HEK293T (cell line): ENCODE measurements at regions not wholly inside any gene's neighbourhood (a gene's known extent, or its start where the extent isn't known, plus 50 kb on each side); places are given as distances from the start of the nearest gene placed in this dataset.

ENCODE experiments used
- BHLHE40 ChIP-seq: fragments of 450-650 bp; IDR thresholded peaks from 2 replicates; pipeline ENCODE4 v1.6.1; 2016; ENCODE audit warnings: mild to moderate bottlenecking, moderate library complexity, borderline replicate concordance
- ELF4 ChIP-seq: fragments of 450-650 bp; IDR thresholded peaks from 2 replicates; pipeline ENCODE4 v1.6.1; 2017; ENCODE audit warnings: antibody characterized with exemption
- FOXA1 ChIP-seq: fragments of 450-650 bp; IDR thresholded peaks from 2 replicates; pipeline ENCODE4 v1.6.1; 2016; ENCODE audit warnings: mild to moderate bottlenecking
- FOXM1 ChIP-seq: fragments of 450-650 bp; IDR thresholded peaks from 2 replicates; pipeline ENCODE4 v1.6.1; 2017; ENCODE audit warnings: mild to moderate bottlenecking, borderline replicate concordance
- HDGF ChIP-seq: fragments of 450-650 bp; IDR thresholded peaks from 2 replicates; pipeline ENCODE4 v1.6.1; 2017; ENCODE audit warnings: antibody characterized with exemption, borderline replicate concordance
- PKNOX1 ChIP-seq: fragments of 450-650 bp; IDR thresholded peaks from 2 replicates; pipeline ENCODE4 v1.6.1; 2016
- SP1 ChIP-seq: fragments of 450-650 bp; IDR thresholded peaks from 2 replicates; pipeline ENCODE4 v1.6.1; 2017
- SUZ12 ChIP-seq: fragments of 450-650 bp; IDR thresholded peaks from 2 replicates; pipeline ENCODE4 v1.6.1; 2016; ENCODE audit warnings: mild to moderate bottlenecking
- TARDBP ChIP-seq: fragments of 450-650 bp; IDR thresholded peaks from 2 replicates; pipeline ENCODE4 v1.6.1; 2016
- ZNF384 ChIP-seq: fragments of 450-650 bp; IDR thresholded peaks from 2 replicates; pipeline ENCODE4 v1.6.1; 2016

GRCh38 chr9:88684845-88685244 is 149.9 kb downstream of the NXNL2 start:
- TF ChIP-seq ELF4 (no peak), TARDBP (no peak), PKNOX1 (no peak), HDGF (no peak), FOXA1 (no peak), BHLHE40 (no peak), FOXM1 (no peak), ZNF384 (no peak), SUZ12 (no peak), SP1 (no peak)
